ENCODE measurements at regions not wholly inside any gene's neighbourhood (a gene's known extent, or its start where the extent isn't known, plus 50 kb on each side); places are given as distances from the start of the nearest gene placed in this dataset.

GRCh38 chr2:18975506-18976167 lies 382.8 kb downstream of the OSR1 start:
- no peak overlapping the region for H3K4me3 ChIP-seq (ENCODE audit: low read length, poor library complexity, severe bottlenecking)
- H4K20me1 ChIP-seq (ENCODE audit: insufficient read depth, low read length, poor library complexity, severe bottlenecking) = no peaks in the 10 kb centered on the region
- no peaks in the 10 kb centered on the region for H3F3A ChIP-seq (ENCODE audit: low read depth)
- no peaks in the 10 kb centered on the region for H3K9me2 ChIP-seq (replicated peaks; ENCODE audit: low read depth, low read length)
- no peaks in the 10 kb centered on the region for H3K9me3 ChIP-seq (ENCODE audit: insufficient read depth, low read depth, low read length)
- no peak overlapping the region for H2AFZ ChIP-seq (ENCODE audit: low read length)
- H3K27me3 ChIP-seq (ENCODE audit: insufficient read depth, low read length, poor library complexity, severe bottlenecking) = peaks cover 83% of the 10 kb centered on the region
- H3K79me2 ChIP-seq (ENCODE audit: insufficient read depth, low read length) = no peaks in the 10 kb centered on the region
- TF ChIP-seq CTCF (conservative IDR thresholded peaks at IDR 0.05; ENCODE audit: low read length) (no peak), EZH2phosphoT487 (IDR thresholded peaks at IDR 0.05; ENCODE audit: borderline replicate concordance) (no peak)
- H3K36me3 ChIP-seq (ENCODE audit: insufficient read depth, low read length) = no peaks in the 10 kb centered on the region
- H3K4me1 ChIP-seq (ENCODE audit: insufficient read depth, low read length, poor library complexity, severe bottlenecking) = no peaks in the 10 kb centered on the region
- no peak overlapping the region for H3K4me2 ChIP-seq (ENCODE audit: low read depth, low read length, poor library complexity, severe bottlenecking)
- no peak overlapping the region for H3K9ac ChIP-seq (ENCODE audit: low read depth, low read length, poor library complexity, severe bottlenecking)

GRCh38 chr2:18971628-18972027 lies 382.3 kb upstream of the NT5C1B start:
- Histone ChIP-seq H2AFZ (ENCODE audit: low read length) (no peak overlapping the region), H3F3A (ENCODE audit: low read depth) (no peaks in the 10 kb centered on the region), H3K27me3 (ENCODE audit: insufficient read depth, low read length, poor library complexity, severe bottlenecking) (peaks cover 70% of the 10 kb centered on the region), H3K4me2 (ENCODE audit: low read depth, low read length, poor library complexity, severe bottlenecking) (no peak overlapping the region), H3K9ac (ENCODE audit: low read depth, low read length, poor library complexity, severe bottlenecking) (no peak overlapping the region), H4K20me1 (ENCODE audit: insufficient read depth, low read length, poor library complexity, severe bottlenecking) (no peaks in the 10 kb centered on the region), H3K36me3 (ENCODE audit: insufficient read depth, low read length) (no peaks in the 10 kb centered on the region), H3K4me1 (ENCODE audit: insufficient read depth, low read length, poor library complexity, severe bottlenecking) (no peaks in the 10 kb centered on the region), H3K9me2 (replicated peaks; ENCODE audit: low read depth, low read length) (no peaks in the 10 kb centered on the region), H3K9me3 (ENCODE audit: insufficient read depth, low read depth, low read length) (no peaks in the 10 kb centered on the region), H3K79me2 (ENCODE audit: insufficient read depth, low read length) (no peaks in the 10 kb centered on the region), H3K4me3 (ENCODE audit: low read length, poor library complexity, severe bottlenecking) (no peak overlapping the region)
- TF ChIP-seq CTCF (conservative IDR thresholded peaks at IDR 0.05; ENCODE audit: low read length) = no peak
- TF ChIP-seq EZH2phosphoT487 (IDR thresholded peaks at IDR 0.05; ENCODE audit: borderline replicate concordance) = no peak

- no peaks in the 10 kb centered on the region for H3K36me3 ChIP-seq (ENCODE audit: insufficient read depth, low read length)
- H3K4me2 ChIP-seq (ENCODE audit: low read depth, low read length, poor library complexity, severe bottlenecking) = no peak overlapping the region
- H2AFZ ChIP-seq (ENCODE audit: low read length) = no peak overlapping the region
- peaks cover 70% of the 10 kb centered on the region for H3K27me3 ChIP-seq (ENCODE audit: insufficient read depth, low read length, poor library complexity, severe bottlenecking)
- H3K9me2 ChIP-seq (replicated peaks; ENCODE audit: low read depth, low read length) = no peaks in the 10 kb centered on the region
- H3K9me3 ChIP-seq (ENCODE audit: insufficient read depth, low read depth, low read length) = no peaks in the 10 kb centered on the region
- TF ChIP-seq CTCF (conservative IDR thresholded peaks at IDR 0.05; ENCODE audit: low read length) (no peak), EZH2phosphoT487 (IDR thresholded peaks at IDR 0.05; ENCODE audit: borderline replicate concordance) (no peak)
- H3K9ac ChIP-seq (ENCODE audit: low read depth, low read length, poor library complexity, severe bottlenecking) = no peak overlapping the region
- H4K20me1 ChIP-seq (ENCODE audit: insufficient read depth, low read length, poor library complexity, severe bottlenecking) = no peaks in the 10 kb centered on the region
- no peaks in the 10 kb centered on the region for H3K79me2 ChIP-seq (ENCODE audit: insufficient read depth, low read length)
- H3K4me1 ChIP-seq (ENCODE audit: insufficient read depth, low read length, poor library complexity, severe bottlenecking) = no peaks in the 10 kb centered on the region
- no peak overlapping the region for H3K4me3 ChIP-seq (ENCODE audit: low read length, poor library complexity, severe bottlenecking)
- H3F3A ChIP-seq (ENCODE audit: low read depth) = no peaks in the 10 kb centered on the region
These were observed 381.7 kb upstream of the NT5C1B start for GRCh38 chr2:18971069-18971378.

All from Loucy (cell line).